ENCODE measurements at regions not wholly inside any gene's neighbourhood (a gene's known extent, or its start where the extent isn't known, plus 50 kb on each side); places are given as distances from the start of the nearest gene placed in this dataset.

- no peak for TF ChIP-seq CTCF (IDR thresholded peaks at IDR 0.05; ENCODE audit: low read depth, low read length, missing control alignments)
- DNase-seq (ENCODE audit: low read depth) = no peak
- H3K4me3 ChIP-seq (ENCODE audit: low read depth, low read length) = no peak overlapping the region
Measured at GRCh38 chr1:5763696-5764370, 228.4 kb downstream of the NPHP4 start.

GRCh38 chr1:5758859-5759578 lies 233.2 kb downstream of the NPHP4 start:
- no peak for DNase-seq (ENCODE audit: low read depth)
- no peak overlapping the region for H3K4me3 ChIP-seq (ENCODE audit: low read depth, low read length)
- no peak for TF ChIP-seq CTCF (IDR thresholded peaks at IDR 0.05; ENCODE audit: low read depth, low read length, missing control alignments)

GRCh38 chr1:5758000-5758858 lies 234.0 kb downstream of the NPHP4 start:
- H3K4me3 ChIP-seq (ENCODE audit: low read depth, low read length) = no peak overlapping the region
- no peak for TF ChIP-seq CTCF (IDR thresholded peaks at IDR 0.05; ENCODE audit: low read depth, low read length, missing control alignments)
- DNase-seq (ENCODE audit: low read depth) = no peak

- TF ChIP-seq CTCF (IDR thresholded peaks at IDR 0.05; ENCODE audit: low read depth, low read length, missing control alignments) = no peak
Measured at GRCh38 chr1:5757187-5757805, 234.9 kb downstream of the NPHP4 start.

GRCh38 chr1:5756434-5757186 lies 235.6 kb downstream of the NPHP4 start:
- no peak overlapping the region for H3K4me3 ChIP-seq (ENCODE audit: low read depth, low read length)
- no peak for TF ChIP-seq CTCF (IDR thresholded peaks at IDR 0.05; ENCODE audit: low read depth, low read length, missing control alignments)
- DNase-seq (ENCODE audit: low read depth) = no peak

More at GRCh38 chr1:5757187-5757805, 234.9 kb downstream of the NPHP4 start:
- no peak overlapping the region for H3K4me3 ChIP-seq (ENCODE audit: low read depth, low read length)
- no peak for DNase-seq (ENCODE audit: low read depth)

GRCh38 chr1:5755552-5756125 lies 236.6 kb downstream of the NPHP4 start:
- DNase-seq (ENCODE audit: low read depth) = no peak
- TF ChIP-seq CTCF (IDR thresholded peaks at IDR 0.05; ENCODE audit: low read depth, low read length, missing control alignments) = no peak
- no peak overlapping the region for H3K4me3 ChIP-seq (ENCODE audit: low read depth, low read length)

All from GM12864 (cell line).